GM19351 (cell line): ENCODE measurements at regions not wholly inside any gene's neighbourhood (a gene's known extent, or its start where the extent isn't known, plus 50 kb on each side); places are given as distances from the start of the nearest gene placed in this dataset.
"Not testable (repeated sequence)": the region's sequence is repeated elsewhere in the genome, so short reads cannot be mapped to it uniquely, and the experiment has no call there.

ENCODE experiments used
- ATAC-seq: cut with Tn5 transposase; IDR thresholded peaks from one replicate; pipeline ENCODE4 v1.9.1; 2021; ENCODE audit warnings: mild to moderate bottlenecking, moderate library complexity; ENCODE audit not compliant: unreplicated experiment

DNA sequence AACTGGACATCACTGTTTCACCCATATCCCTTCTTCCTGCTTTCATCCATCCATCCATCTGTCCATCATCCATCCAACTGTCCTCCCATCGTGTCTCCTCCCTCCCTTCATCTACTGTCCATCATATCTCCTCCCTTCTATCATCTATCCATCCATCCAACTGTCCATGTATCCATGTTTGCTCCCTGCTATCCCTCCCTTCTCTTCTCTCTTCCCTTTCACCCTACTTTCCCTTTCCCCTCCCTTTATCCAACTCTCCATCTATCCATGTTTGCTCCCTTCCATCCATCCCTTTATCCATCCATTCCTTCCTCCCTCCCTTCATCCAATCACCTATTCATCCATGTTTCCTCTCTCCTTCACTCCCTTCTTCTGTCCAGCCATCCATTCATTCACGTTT lies 92.6 kb upstream of the CTBP2 start:
- ATAC-seq: no peak

GRCh38 chr10:125250834-125251233 lies 90.5 kb upstream of the CTBP2 start:
- ATAC-seq: not testable (repeated sequence)

- ATAC-seq: no peak
Measured at GRCh38 chr10:125249948-125250347, 89.6 kb upstream of the CTBP2 start.

GRCh38 chr10:125248489-125248888 lies 88.1 kb upstream of the CTBP2 start:
- ATAC-seq: no peak

DNA sequence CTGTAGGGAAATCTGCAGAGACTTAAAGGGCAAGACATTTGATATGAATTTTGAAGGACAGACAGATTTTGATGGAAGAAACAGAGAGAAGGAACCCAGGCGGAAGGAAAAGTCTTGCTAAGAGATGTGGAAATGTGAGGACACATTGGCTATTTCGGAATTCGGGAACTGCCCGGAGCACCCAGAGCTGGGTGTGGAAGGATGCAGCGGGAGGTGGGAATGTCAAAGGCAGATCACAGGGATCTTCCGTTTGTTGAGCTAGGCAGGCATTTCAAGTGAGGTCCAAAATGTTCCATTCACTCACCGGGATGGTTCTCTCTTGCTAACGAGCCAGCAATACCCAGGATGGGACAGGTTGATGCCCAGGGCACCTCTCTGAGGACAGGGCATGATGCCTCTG lies 87.2 kb upstream of the CTBP2 start:
- no peak for ATAC-seq

DNA sequence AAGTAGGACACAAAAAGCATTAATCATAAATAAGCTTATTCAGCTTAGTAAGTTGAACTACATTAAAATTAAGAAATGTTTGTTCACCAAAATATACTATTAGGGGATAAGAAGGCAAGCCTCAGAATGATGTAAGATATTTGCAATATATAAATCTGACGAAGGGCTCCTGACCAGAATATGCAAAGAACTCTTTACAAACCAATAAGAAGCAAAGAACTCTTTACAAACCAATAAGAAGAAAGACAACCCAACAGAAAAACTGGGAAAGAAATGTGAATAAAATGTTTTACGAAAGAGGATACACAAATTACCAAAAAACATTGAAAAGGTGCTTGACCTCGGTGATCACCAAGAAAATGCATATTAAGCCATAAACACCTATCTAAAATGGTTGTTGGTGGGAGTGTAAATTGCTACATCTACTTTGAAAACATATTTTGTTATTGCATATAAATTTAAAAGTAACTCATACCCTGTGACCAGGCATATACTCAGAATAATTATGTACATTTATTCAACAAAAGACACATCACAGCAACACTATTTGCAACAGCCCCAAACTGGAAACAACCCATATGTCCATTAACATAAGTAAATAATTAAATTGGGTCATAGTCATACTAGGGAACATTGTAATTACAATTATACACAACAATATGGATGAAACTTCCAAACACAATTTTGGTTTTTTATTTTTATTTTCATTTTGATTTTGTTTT lies 83.3 kb upstream of the CTBP2 start:
- ATAC-seq: no peak

GRCh38 chr10:125238682-125239081 lies 78.3 kb upstream of the CTBP2 start:
- ATAC-seq: no peak

DNA sequence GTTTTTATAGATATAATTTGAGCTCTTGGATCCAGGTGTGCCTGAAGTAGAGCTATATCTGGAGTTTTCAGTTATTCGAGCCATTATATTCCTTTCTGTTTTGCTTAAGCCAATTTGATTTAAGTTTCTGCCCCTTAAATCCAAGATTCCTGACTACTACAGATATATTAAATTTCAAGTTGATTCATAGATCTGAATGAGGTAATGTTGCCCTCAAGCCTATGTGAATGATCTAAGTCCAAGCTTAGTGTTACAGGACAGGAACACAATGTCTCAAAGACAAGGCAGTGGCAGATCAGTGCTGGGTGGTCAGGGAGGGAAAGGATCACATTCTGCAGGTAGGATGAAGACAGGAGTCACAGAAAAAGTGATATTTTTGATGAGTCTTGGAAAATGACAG lies 75.7 kb upstream of the CTBP2 start:
- ATAC-seq: no peak

- ATAC-seq: no peak
Measured at GRCh38 chr10:125235093-125236069, 75.0 kb upstream of the CTBP2 start.

GRCh38 chr10:125234576-125234975 lies 74.2 kb upstream of the CTBP2 start:
- ATAC-seq: not testable (repeated sequence)

DNA sequence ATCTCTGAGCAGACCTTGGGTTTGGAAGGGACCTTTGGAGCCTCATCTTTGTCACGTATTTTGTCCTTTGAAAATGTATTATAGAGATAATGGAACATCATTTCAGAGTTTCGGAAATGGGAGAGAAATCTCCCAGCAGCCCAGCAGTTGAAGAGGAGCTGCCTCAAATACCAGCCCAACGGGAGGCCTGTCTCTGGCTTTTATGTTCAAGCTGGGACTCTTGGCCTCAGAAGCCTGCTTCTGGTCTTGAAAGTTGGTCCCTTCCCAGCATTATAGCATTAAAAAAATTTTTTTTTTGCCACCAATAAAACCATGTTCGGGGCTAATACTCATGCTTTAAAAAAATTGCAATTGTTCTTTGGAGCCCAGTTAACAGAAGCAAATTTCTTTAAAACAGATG lies 73.4 kb upstream of the CTBP2 start:
- no peak for ATAC-seq

DNA sequence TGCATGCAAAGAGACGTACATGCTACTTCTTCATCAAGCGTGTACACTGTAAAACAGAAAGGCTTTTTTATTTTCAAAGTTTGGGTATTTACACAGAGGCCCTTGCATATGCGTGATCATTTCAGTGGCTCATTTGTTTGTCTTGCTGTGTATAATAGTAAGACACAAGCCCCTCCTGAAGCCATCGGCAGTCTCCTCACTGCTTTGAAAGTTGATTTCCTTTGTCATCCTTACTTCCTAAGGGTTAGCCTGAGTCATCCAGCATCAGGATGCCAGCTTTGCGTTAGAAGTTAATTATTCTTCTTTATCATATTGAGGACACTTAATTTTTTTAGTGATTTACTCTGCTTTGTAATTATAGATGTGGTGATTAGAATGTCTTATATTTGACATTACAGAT lies 72.5 kb upstream of the CTBP2 start:
- no peak for ATAC-seq

GRCh38 chr10:125231813-125232475 lies 71.6 kb upstream of the CTBP2 start:
- ATAC-seq: no peak

DNA sequence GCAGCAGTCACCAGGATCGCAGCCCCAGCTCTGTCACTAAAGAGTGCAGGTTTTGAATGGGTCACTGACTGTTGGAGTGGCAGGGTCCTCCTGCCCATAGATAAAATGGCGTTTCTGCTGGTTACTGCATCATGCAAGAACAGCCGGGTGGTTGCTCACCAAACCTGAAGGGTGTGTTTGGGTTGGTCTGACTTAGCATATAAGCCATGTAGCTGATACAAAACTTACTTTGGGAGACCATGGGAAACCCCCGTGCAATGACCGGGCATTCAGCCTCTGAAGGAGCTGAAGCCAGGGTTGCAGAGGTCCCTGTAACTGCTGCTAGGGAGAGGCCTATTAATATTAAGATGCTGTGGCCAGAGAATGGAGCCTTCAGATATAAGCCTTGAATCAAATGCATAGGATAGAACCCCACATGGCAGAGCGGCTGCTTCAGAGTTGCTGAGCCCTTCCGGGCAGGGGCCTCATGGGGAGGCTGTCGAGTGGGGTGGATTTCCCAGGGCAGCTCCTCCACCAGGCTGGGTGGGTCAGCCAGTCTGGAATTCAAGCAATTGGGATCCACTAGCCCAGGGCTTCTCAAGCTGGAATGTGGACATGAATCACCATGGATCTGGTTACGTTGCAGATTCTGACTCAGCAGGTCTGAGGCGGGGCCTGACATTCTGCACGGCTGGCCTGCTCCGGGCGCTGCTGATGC lies 70.9 kb upstream of the CTBP2 start:
- no peak for ATAC-seq

- no peak for ATAC-seq
Measured at GRCh38 chr10:125230251-125230650, 69.9 kb upstream of the CTBP2 start.

DNA sequence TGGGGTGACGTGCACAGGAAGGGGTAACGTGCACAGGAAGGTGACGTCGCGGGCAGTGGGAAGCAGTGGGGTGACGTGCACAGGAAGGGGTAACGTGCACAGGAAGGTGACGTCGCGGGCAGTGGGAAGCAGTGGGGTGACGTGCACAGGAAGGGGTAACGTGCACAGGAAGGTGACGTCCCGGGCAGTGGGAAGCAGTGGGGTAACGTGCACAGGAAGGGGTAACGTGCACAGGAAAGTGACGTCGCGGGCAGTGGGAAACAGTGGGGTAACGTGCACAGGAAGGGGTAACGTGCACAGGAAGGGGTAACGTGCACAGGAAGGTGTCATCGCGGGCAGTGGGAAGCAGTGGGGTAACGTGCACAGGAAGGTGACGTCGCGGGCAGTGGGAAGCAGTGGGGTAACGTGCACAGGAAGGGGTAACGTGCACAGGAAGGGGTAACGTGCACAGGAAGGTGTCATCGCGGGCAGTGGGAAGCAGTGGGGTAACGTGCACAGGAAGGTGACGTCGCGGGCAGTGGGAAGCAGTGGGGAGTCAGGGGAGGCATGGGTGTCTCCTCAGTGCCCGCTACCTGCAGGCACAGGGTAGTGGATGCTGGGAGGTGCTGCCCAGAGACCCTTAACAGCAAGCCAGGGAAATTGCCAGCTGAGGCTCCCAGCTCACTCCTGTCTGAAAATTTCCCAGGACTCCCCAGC lies 68.0 kb upstream of the CTBP2 start:
- not testable (repeated sequence) for ATAC-seq

DNA sequence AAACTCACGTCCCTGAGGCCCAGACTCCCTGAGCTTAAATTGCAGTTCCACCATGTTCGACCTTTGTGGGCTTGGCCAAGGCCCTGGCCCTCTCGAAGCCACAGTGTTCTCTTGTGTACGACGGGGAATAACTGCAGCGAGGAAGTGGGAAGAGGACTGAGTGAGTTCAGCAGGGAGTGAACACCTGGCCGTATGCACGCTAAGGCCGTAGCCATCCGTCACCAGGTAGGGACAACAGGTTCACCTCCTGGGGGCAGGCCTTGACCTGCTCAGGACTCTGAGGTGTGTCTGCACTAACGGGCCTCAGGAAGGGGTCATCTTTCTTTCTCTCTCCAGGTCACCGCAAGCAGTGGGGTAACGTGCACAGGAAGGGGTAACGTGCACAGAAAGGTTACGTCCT lies 67.2 kb upstream of the CTBP2 start:
- ATAC-seq: no peak

- no peak for ATAC-seq
Measured at GRCh38 chr10:125226823-125227222, 66.5 kb upstream of the CTBP2 start.

DNA sequence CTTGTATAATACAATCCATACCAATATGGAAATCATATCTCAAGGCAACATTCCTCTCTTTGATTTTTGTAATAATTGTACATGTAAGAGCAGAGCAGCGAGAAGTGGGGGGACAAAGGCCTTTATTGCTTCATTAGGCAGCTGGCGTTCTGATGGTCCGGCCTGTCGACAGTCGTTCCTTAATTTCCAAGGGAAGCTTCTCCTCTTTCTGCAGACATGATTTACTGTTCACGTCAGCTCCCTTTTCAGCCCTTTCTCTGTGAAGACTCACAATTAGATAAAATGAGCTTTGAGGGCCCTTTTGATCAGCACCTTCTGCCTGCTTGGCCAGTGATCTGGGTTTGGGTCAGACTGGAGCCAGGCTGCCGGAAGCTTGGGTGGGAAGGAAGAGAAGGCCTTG lies 65.6 kb upstream of the CTBP2 start:
- ATAC-seq: no peak

- ATAC-seq: no peak
Measured at GRCh38 chr10:125225051-125225450, 64.7 kb upstream of the CTBP2 start.
